ENCODE measurements at regions not wholly inside any gene's neighbourhood (a gene's known extent, or its start where the extent isn't known, plus 50 kb on each side); places are given as distances from the start of the nearest gene placed in this dataset.

GRCh38 chr9:3138231-3139229, 294.6 kb upstream of the PUM3 start:
- TF ChIP-seq CTCF (IDR thresholded peaks at IDR 0.05) (no peak), POLR2A (IDR thresholded peaks at IDR 0.05) (no peak)

Measured in testis (tissue), 2 donors.